ENCODE measurements at regions not wholly inside any gene's neighbourhood (a gene's known extent, or its start where the extent isn't known, plus 50 kb on each side); places are given as distances from the start of the nearest gene placed in this dataset.

GRCh38 chr16:6958184-6958583 lies 374.5 kb upstream of the RBFOX1 start:
- no peaks in the 10 kb centered on the region for H3K36me3 ChIP-seq
- TF ChIP-seq POLR2A (IDR thresholded peaks at IDR 0.05) (no peak), CTCF (IDR thresholded peaks at IDR 0.05) (no peak), EP300 (IDR thresholded peaks at IDR 0.05; ENCODE audit: low read depth) (no peak), POLR2AphosphoS5 (IDR thresholded peaks at IDR 0.05) (no peak)
- in situ Hi-C loops (cut with MboI; ENCODE audit: low pct_ligation_motif_present in 1 of 4, low pct_unique_long_range_greater_than_20kb in 1 of 4, low sequenced_read_pairs in 3 of 4): no loop called here
- no peaks in the 10 kb centered on the region for H3K27me3 ChIP-seq
- 84 to 90% methylated on average over 7 to 8 of the region's 8 CpGs for WGBS, 2 donors (ENCODE audit: low coverage in 1 of 2)
- DNase-seq: no peak
- intact Hi-C loops (cut with DNase I; ENCODE audit: low total_unique reads): no loop called here
- H3K4me3 ChIP-seq: no peak overlapping the region
- H3K9me3 ChIP-seq: no peaks in the 10 kb centered on the region
- H3K27ac ChIP-seq: no peak overlapping the region
- H3K4me1 ChIP-seq: no peaks in the 10 kb centered on the region

GRCh38 chr16:6957681-6958080 lies 375.0 kb upstream of the RBFOX1 start:
- in situ Hi-C loops (cut with MboI; ENCODE audit: low pct_ligation_motif_present in 1 of 4, low pct_unique_long_range_greater_than_20kb in 1 of 4, low sequenced_read_pairs in 3 of 4) (no loop called here), intact Hi-C loops (cut with DNase I; ENCODE audit: low total_unique reads) (no loop called here)
- no peak for TF ChIP-seq EP300 (IDR thresholded peaks at IDR 0.05; ENCODE audit: low read depth)
- no peak for TF ChIP-seq POLR2A (IDR thresholded peaks at IDR 0.05)
- no peak overlapping the region for H3K27ac ChIP-seq
- H3K36me3 ChIP-seq: no peaks in the 10 kb centered on the region
- no peak overlapping the region for H3K4me3 ChIP-seq
- no peaks in the 10 kb centered on the region for H3K27me3 ChIP-seq
- DNase-seq: no peak
- 60 to 66% methylated on average over 2 to 4 of the region's 4 CpGs for WGBS, 2 donors (ENCODE audit: low coverage in 1 of 2)
- no peaks in the 10 kb centered on the region for H3K9me3 ChIP-seq
- H3K4me1 ChIP-seq: no peaks in the 10 kb centered on the region

GRCh38 chr16:6956511-6956910 lies 376.1 kb upstream of the RBFOX1 start:
- in situ Hi-C loops (cut with MboI; ENCODE audit: low pct_ligation_motif_present in 1 of 4, low pct_unique_long_range_greater_than_20kb in 1 of 4, low sequenced_read_pairs in 3 of 4): no loop called here
- 86% methylated on average over 3 of the region's 3 CpGs; no CpG with 5 or more reads in 1 of the 2 donors for WGBS, 2 donors (ENCODE audit: low coverage in 1 of 2)
- DNase-seq: no peak

GRCh38 chr16:6955303-6955702 lies 377.3 kb upstream of the RBFOX1 start:
- 60 to 78% methylated on average over 3 of the region's 3 CpGs for WGBS, 2 donors (ENCODE audit: low coverage in 1 of 2)
- no peak for TF ChIP-seq CTCF (IDR thresholded peaks at IDR 0.05)
- TF ChIP-seq EP300 (IDR thresholded peaks at IDR 0.05; ENCODE audit: low read depth): no peak
- no peak for TF ChIP-seq POLR2A (IDR thresholded peaks at IDR 0.05)
- TF ChIP-seq POLR2AphosphoS5 (IDR thresholded peaks at IDR 0.05): no peak

More at GRCh38 chr16:6956511-6956910, 376.1 kb upstream of the RBFOX1 start:
- Histone ChIP-seq H3K27ac (no peak overlapping the region), H3K9me3 (no peaks in the 10 kb centered on the region), H3K27me3 (no peaks in the 10 kb centered on the region), H3K36me3 (no peaks in the 10 kb centered on the region), H3K4me3 (no peak overlapping the region), H3K4me1 (no peaks in the 10 kb centered on the region)
- intact Hi-C loops (cut with DNase I; ENCODE audit: low total_unique reads): no loop called here
- no peak for TF ChIP-seq POLR2AphosphoS5 (IDR thresholded peaks at IDR 0.05)
- no peak for TF ChIP-seq EP300 (IDR thresholded peaks at IDR 0.05; ENCODE audit: low read depth)
- no peak for TF ChIP-seq POLR2A (IDR thresholded peaks at IDR 0.05)
- TF ChIP-seq CTCF (IDR thresholded peaks at IDR 0.05): no peak

GRCh38 chr16:6949240-6949639 lies 383.4 kb upstream of the RBFOX1 start:
- H3K36me3 ChIP-seq: no peaks in the 10 kb centered on the region
- H3K27ac ChIP-seq: no peak overlapping the region
- H3K9me3 ChIP-seq: no peaks in the 10 kb centered on the region
- DNase-seq: no peak
- WGBS, 2 donors (ENCODE audit: low coverage in 1 of 2): 71 to 79% methylated on average over 1 to 5 of the region's 5 CpGs
- in situ Hi-C loops (cut with MboI; ENCODE audit: low pct_ligation_motif_present in 1 of 4, low pct_unique_long_range_greater_than_20kb in 1 of 4, low sequenced_read_pairs in 3 of 4) (no loop called here), intact Hi-C loops (cut with DNase I; ENCODE audit: low total_unique reads) (no loop called here)
- no peak overlapping the region for H3K4me3 ChIP-seq
- no peaks in the 10 kb centered on the region for H3K4me1 ChIP-seq
- no peaks in the 10 kb centered on the region for H3K27me3 ChIP-seq
- TF ChIP-seq EP300 (IDR thresholded peaks at IDR 0.05; ENCODE audit: low read depth) (no peak), POLR2A (IDR thresholded peaks at IDR 0.05) (no peak), POLR2AphosphoS5 (IDR thresholded peaks at IDR 0.05) (no peak), CTCF (IDR thresholded peaks at IDR 0.05) (no peak)

More at GRCh38 chr16:6955303-6955702, 377.3 kb upstream of the RBFOX1 start:
- Histone ChIP-seq H3K27me3 (no peaks in the 10 kb centered on the region), H3K36me3 (no peaks in the 10 kb centered on the region), H3K4me1 (no peaks in the 10 kb centered on the region), H3K4me3 (no peak overlapping the region), H3K9me3 (no peaks in the 10 kb centered on the region), H3K27ac (no peak overlapping the region)
- no peak for DNase-seq
- intact Hi-C loops (cut with DNase I; ENCODE audit: low total_unique reads) (no loop called here), in situ Hi-C loops (cut with MboI; ENCODE audit: low pct_ligation_motif_present in 1 of 4, low pct_unique_long_range_greater_than_20kb in 1 of 4, low sequenced_read_pairs in 3 of 4) (no loop called here)

Measured in transverse colon (tissue), 4 donors.